HG02970 (cell line): ENCODE measurements at regions not wholly inside any gene's neighbourhood (a gene's known extent, or its start where the extent isn't known, plus 50 kb on each side); places are given as distances from the start of the nearest gene placed in this dataset.
"Not testable (repeated sequence)": the region's sequence is repeated elsewhere in the genome, so short reads cannot be mapped to it uniquely, and the experiment has no call there.

Experiments used
- ATAC-seq: cut with Tn5 transposase; IDR thresholded peaks from one replicate; pipeline ENCODE4 v1.9.1; 2021; ENCODE audit warnings: mild to moderate bottlenecking, moderate library complexity, moderate number of reproducible peaks; ENCODE audit not compliant: unreplicated experiment, low FRiP score

DNA sequence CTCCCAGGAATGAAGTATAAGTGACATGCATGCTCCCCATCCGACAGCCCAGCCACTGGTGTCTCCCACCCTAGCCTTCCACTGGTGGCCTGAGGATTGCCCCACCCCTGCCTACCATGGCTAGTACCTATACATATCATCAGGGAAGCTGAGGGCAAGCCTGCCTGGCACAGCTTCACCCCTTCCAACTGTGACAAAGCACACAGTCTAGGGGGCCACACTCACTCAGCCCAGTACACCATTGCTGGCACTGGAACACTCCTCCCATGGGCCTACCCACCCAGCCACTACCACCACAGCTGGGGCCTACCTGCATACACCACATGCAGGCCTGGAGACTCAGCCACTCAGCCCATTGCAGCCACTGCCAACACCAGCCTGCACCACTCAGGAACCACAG is 393.1 kb upstream of the STEAP1 start:
- ATAC-seq = no peak

DNA sequence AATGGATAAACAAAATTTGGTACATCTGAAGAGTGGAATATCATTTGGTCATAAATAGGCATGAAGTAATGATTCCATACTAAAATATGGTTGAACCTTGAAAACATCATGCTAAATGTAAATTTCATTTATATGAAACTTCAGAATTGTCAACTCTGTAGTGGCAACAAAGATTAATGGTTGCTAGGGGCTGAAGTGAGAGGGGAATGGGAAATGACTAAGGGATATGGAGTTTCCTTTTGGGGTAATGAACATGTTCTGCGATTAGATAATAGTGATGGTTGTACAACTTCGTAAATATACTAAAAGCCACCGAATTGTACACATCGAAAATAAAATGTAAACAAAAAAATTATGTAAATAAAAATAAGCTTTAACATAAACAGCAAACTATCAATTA is 384.1 kb upstream of the STEAP1 start:
- ATAC-seq = no peak

DNA sequence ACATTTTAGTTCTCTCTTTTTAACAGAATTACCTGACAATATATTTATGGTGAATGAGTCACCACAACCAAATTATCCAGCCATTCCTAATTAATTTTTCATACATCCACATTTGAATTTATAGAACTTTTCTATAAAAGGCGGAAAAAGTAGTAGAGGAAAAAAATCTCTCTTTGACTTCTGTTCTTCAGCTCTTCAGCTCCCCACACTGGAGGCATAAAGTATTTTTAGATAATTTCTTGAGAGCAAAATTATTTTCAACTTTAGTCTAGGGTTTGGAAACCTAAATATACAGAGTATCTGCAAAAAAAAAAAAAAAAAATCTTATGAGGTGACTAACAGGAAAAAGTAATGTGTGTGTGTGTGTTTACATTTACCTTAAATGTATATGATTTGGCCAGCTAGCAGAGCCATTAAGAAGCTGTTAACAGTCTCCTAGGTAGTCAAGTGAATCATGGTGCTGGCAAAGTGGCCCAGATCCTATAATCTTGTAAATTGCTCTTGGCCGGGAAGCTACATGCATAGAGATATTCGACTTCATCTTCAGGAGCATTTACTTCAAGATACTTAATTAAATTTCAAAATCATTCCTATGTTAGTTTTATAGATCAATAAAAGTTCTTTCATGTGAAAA is 383.1 kb upstream of the STEAP1 start:
- ATAC-seq = no peak

- ATAC-seq = no peak
Measured at GRCh38 chr7:89772276-89772675, 382.0 kb upstream of the STEAP1 start.

GRCh38 chr7:89773611-89774010 is 380.7 kb upstream of the STEAP1 start:
- ATAC-seq = no peak

- ATAC-seq = no peak
Measured at GRCh38 chr7:89775459-89775858, 378.8 kb upstream of the STEAP1 start.

GRCh38 chr7:89776980-89777379 is 377.3 kb upstream of the STEAP1 start:
- no peak for ATAC-seq

GRCh38 chr7:89777499-89777898 is 376.8 kb upstream of the STEAP1 start:
- ATAC-seq = no peak

DNA sequence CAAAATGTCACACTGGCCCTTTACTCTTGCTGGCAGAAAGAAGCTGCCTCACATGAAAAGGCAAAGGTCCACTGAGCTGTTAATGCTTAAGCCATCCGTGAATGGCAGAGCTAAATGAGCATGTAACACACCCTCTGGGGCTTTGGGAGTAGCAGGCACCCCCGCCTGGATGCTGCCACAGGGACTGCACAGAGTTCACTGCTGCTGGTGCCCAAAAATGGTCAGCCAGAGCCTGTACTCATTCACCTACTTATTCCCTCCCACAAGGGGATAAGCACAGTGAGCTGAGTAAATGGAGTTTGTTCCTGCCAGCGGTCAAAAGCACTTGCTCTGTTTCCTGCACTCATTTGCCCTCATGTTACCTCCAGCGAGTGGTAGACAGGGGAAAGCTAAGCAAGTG is 374.0 kb upstream of the STEAP1 start:
- ATAC-seq = no peak

DNA sequence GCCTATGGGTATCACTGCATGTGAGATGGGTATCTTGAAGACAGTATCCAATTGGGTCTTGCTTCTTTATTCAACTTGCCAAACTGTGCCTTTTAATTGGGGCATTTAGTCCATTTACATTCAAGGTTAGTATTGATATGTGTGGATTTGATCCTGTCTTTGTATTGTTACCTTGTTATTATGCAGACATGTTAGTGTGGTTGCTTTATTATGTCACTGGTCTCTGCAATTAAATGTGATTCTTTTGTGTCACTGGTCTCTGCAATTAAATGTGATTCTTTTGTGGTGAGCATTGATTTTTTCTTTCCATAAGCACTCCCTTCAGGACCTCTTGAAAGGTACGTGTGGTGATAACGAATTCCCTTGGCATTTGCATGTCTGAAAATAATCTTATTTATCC is 357.8 kb upstream of the STEAP1 start:
- no peak for ATAC-seq

DNA sequence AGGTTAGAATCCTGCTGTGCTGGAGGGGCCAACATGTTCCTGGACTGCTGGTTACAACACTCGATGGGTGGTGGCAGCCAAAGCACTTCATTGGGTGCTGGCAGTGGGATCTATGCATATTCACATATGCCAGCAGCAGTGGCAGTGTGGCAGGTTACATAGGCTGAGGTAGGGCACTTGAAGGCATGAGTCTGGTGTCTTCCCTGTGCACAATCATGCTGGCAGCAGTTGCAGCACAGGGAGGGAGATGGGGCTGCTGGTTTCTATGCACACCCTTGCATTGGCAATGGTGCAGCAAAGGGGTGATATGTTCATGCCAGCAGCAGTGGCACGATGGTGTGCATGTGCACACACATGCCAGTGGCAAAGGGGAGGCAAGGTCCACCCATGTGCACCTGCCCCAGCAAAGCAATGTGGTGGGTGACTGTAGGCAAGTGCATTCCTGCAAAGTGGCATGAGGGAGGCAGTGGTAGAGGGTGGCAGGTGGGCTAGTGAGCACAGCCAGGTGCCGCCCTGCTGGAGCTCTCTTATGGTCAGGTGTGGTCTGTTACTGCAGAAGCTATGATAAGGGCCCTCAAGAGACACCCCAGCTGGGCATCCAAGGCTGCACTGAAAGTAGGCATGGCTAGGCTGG is 356.2 kb upstream of the STEAP1 start:
- ATAC-seq = no peak

DNA sequence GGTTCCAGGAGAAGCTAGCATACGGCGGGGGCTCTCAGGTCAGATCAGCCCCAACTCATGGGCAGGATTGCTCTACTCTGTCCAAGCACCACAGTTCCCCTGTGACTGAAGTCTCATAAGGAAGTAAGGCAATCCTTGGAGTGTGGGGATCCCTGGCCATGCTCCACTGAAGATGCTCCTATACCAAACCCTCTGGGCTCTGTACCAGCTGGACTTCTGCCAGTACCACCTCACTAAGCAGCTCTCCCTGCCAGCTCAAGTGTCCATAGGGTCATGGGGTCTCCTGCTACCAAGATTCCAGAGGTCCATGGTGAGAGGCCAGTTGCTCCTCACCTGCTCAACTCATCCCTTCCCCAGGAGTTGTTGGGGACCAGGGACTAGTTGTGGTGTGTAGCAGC is 355.7 kb upstream of the STEAP1 start:
- no peak for ATAC-seq

GRCh38 chr7:89800761-89801160 is 353.5 kb upstream of the STEAP1 start:
- ATAC-seq = no peak

- ATAC-seq = no peak
Measured at GRCh38 chr7:89809291-89809690, 345.0 kb upstream of the STEAP1 start.

- ATAC-seq = no peak
Measured at GRCh38 chr7:89813081-89813480, 341.2 kb upstream of the STEAP1 start.

- ATAC-seq = no peak
Measured at GRCh38 chr7:89826121-89826520, 328.1 kb upstream of the STEAP1 start.

DNA sequence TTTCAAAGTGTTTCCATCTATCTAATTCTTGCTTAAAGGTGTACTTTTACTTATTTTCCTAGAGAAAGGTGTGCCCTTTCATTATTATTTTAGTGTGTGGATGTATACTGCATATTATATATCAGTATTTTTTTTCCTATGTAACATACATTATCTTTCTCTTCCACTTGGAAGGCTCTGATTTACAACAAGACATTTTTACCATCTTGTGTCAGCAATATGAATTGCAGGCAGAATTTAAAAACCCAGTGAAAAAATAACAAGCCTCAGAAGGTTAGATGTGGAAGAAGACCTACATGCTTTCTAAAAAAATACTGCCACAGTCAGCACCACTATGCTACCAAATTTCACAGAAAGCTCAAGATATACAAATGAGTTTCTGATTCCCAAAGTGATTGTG is 327.7 kb upstream of the STEAP1 start:
- no peak for ATAC-seq

DNA sequence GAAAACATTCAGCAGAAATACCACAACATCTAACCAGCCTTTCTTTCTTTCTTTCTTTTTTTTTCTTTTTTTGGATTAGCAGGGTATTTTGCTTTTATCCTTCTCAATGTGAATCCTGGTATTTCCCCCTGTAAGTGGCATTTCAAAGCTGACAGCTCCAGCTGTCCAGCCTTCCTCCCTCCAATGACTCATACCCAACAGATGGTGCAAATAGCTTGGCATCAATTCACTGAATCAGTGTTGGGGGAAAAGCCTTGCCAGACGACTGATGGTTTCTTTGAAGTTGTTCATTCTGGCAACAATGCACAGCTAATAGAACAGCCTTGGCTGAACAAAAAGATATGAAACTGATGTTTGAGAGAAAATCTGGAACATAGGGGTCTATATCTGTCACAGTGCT is 316.8 kb upstream of the STEAP1 start:
- no peak for ATAC-seq

DNA sequence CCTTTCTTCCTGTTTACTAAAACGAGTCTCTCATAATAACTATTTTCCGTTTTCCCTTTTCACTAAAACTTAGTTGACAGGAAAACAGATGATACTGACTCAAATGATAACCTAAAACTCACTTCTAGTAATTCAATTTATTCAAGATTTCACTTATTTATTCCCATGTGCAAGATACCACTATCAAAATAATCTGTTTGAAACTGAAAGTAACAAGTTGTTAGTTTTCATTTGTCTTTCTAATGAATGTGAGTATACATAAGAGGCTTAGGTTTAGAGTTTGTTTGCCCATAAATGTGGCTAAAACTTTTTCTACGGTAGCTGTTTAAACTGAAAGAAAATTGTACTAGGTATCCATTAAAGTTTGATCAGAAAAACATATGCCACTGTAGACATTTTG is 314.9 kb upstream of the STEAP1 start:
- no peak for ATAC-seq

- ATAC-seq = no peak
Measured at GRCh38 chr7:89845952-89846351, 308.3 kb upstream of the STEAP1 start.

- ATAC-seq = no peak
Measured at GRCh38 chr7:89849052-89849451, 305.2 kb upstream of the STEAP1 start.

GRCh38 chr7:89857053-89857452 is 297.2 kb upstream of the STEAP1 start:
- ATAC-seq = not testable (repeated sequence)

GRCh38 chr7:89857767-89858166 is 296.5 kb upstream of the STEAP1 start:
- no peak for ATAC-seq
